ENCODE measurements at regions not wholly inside any gene's neighbourhood (a gene's known extent, or its start where the extent isn't known, plus 50 kb on each side); places are given as distances from the start of the nearest gene placed in this dataset.

GRCh38 chr15:93238641-93239040 is 149.6 kb upstream of the RGMA start:
- DNase-seq (ENCODE audit: low read depth): no peak

DNA sequence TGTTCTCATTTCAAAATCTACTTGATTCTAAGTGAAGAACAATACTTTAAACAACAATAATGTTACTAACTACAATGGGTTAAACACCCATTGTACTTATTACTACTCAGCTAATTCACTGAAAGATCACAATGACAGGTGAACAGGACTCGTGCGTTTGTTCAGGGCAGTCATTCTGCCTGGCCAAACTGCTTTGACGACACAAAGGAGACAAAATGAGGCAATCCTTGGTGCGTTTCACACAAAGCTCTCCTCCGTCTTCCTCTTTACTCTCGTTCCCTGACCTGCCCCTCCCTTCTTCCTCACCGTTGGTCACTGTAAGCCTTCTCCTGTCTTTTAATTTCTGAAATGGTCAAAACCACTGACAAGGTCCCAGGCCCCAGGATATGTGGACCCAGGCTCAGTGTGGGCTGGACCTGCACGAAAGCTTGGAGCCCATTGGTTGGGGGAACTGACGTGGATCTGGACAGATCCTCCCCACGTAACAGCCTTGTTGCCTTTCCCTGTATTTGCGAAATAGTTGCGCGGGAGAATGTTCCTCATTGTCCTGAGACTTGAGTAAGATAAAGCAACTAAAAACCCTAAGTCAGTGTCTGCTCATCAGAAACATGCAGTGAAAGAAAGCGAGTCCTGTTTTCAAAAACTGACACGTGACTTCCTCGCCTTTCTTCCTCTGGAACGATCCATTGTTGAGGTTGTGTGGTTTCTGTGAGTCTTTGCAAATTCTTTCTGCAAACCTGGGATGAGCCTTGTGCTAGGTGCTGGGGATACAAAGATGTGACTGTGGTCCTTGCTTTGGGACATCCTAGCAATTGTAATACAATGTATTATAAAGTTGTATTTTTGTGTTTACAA is 147.1 kb upstream of the RGMA start:
- DNase-seq (ENCODE audit: low read depth): no peak

GRCh38 chr15:93235269-93235668 is 146.3 kb upstream of the RGMA start:
- DNase-seq (ENCODE audit: low read depth): no peak

- DNase-seq (ENCODE audit: low read depth): no peak
Observed at GRCh38 chr15:93233710-93234109, 144.7 kb upstream of the RGMA start.

GRCh38 chr15:93232845-93233244 is 143.8 kb upstream of the RGMA start:
- DNase-seq (ENCODE audit: low read depth): no peak

DNA sequence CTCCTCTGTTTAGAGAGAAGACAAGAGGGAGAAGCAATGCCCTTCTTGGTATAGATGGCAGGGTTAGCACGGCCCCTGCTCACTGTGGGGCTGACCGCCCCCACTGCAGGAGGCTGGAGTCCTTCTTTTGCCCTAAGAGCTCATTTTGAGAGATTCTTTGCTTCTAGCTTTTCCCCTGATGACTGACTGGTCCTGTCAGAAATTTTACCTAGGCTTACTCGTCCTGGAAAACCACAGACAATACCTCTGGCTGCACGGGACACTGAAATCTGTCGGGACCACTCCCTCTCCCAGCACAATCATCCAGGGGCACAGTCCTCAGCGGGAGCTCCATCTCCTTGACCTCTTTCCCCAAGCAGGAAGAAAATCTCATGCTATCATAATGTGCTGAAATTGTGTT is 143.0 kb upstream of the RGMA start:
- DNase-seq (ENCODE audit: low read depth): no peak

GRCh38 chr15:93231261-93231925 is 142.4 kb upstream of the RGMA start:
- no peak for DNase-seq (ENCODE audit: low read depth)

DNA sequence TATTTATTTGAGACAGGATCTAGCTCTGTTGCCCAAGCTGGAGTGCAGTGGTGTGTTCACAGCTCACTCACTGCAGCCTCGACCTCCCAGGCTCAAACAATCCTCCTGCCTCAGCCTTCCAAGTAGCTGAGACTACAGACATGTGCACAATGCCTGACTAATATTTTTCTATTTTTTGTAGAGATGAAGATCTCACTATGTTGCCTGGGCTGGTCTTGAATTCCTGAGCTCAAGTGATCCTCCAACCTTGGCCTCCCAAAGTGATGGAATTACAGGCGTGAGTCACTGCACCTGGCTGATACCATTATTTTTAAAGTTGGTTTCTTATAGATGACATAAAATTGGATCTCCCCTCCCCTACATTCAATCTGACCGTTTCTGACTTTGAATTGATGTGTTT is 139.5 kb upstream of the RGMA start:
- DNase-seq (ENCODE audit: low read depth): no peak

- no peak for DNase-seq (ENCODE audit: low read depth)
Observed at GRCh38 chr15:93223803-93224202, 134.8 kb upstream of the RGMA start.

DNA sequence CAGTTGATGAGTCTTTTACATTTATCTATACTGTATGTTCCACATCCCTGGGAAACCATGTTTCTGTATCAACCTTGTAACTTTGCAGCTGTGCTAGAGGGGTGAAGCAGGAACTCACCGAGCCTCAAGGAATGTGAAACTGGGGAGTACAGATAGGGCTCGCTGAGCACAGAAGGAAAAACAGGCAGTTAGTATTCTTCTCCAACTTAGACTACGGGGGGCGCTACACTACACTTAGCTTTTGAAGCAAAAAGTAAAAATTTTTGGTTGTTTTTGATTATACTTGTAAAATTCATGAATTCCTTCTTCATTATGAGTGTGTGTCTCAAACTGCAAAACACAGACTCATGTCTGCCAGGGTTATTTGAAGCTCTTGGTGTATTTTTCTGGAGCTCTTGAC is 132.7 kb upstream of the RGMA start:
- no peak for DNase-seq (ENCODE audit: low read depth)

- DNase-seq (ENCODE audit: low read depth): no peak
Observed at GRCh38 chr15:93219859-93220420, 130.9 kb upstream of the RGMA start.

DNA sequence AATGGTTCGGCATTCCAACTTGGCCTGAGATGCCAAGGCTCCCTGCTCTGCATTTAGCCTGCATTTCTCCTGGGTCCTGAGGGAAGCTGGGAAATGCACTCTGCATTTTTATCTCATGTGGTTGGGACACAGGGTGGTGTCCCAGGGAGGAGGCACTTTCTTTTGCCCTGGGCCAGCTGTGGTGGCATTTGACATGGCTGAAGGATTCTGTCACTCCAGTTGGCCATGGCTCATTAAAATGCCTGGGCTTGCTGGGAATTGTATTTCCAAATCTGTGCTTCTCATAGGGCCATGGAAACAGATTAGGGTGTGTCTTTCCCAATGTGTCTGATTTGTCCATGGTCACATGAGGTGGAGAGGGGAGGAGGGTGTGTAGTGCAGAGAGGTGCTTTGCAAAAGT is 128.3 kb upstream of the RGMA start:
- DNase-seq (ENCODE audit: low read depth): no peak

GRCh38 chr15:93214106-93214505 is 125.1 kb upstream of the RGMA start:
- no peak for DNase-seq (ENCODE audit: low read depth)

- DNase-seq (ENCODE audit: low read depth): no peak
Observed at GRCh38 chr15:93213281-93213680, 124.3 kb upstream of the RGMA start.

GRCh38 chr15:93212578-93212977 is 123.6 kb upstream of the RGMA start:
- DNase-seq (ENCODE audit: low read depth): no peak

- DNase-seq (ENCODE audit: low read depth): no peak
Observed at GRCh38 chr15:93210995-93211394, 122.0 kb upstream of the RGMA start.

DNA sequence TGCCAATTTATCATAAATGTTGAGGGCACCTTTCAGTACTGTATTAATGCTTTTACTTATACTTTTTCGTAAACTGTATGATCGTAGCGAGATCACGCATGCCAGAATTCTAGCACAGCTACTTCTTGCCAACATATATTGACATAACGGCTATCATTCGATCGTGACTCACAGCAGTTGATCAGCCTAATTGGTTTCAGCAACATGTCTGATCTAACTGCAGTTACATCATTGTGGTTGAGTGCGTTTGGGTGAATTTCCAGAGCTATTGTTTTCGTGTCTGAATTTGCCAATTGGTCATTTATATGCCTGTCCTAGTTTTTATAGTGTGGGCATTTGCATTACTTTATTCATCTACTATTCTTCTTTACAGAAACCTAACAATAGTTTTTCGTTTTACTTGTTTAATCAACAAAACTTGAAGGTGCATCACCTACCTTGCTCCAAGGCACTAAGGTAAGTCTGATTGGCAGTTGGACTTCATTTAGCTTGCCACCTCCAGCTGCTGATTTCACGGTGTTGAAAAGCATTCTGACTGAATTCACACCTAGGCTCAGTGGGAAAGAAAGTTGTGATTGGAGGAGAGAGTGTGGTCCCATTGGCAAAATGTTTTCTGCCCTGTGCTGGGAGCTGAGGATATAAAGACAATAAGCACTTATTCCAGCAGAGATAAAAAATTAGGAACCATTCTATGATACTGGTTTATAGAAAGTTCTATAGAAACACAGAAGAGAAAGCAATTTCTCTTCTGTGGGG is 120.9 kb upstream of the RGMA start:
- DNase-seq (ENCODE audit: low read depth): no peak

- DNase-seq (ENCODE audit: low read depth): no peak
Observed at GRCh38 chr15:93206893-93207292, 117.9 kb upstream of the RGMA start.

- DNase-seq (ENCODE audit: low read depth): no peak
Observed at GRCh38 chr15:93205413-93205812, 116.4 kb upstream of the RGMA start.

- no peak for DNase-seq (ENCODE audit: low read depth)
Observed at GRCh38 chr15:93203036-93203435, 114.0 kb upstream of the RGMA start.

GRCh38 chr15:93202405-93202804 is 113.4 kb upstream of the RGMA start:
- DNase-seq (ENCODE audit: low read depth): no peak

- DNase-seq (ENCODE audit: low read depth): no peak
Observed at GRCh38 chr15:93201940-93202339, 112.9 kb upstream of the RGMA start.

- DNase-seq (ENCODE audit: low read depth): no peak
Observed at GRCh38 chr15:93200837-93201226, 111.8 kb upstream of the RGMA start.

Data from GM04504 (cell line).